Common myeloid progenitor, CD34-positive (primary cell): ENCODE measurements at regions not wholly inside any gene's neighbourhood (a gene's known extent, or its start where the extent isn't known, plus 50 kb on each side); places are given as distances from the start of the nearest gene placed in this dataset.

Experiments
- CTCF ChIA-PET: fragments of 350-600 bp; sonication (Branson Sonifier 250); formaldehyde crosslinking; loops from one replicate; lab custom pipeline; 2021; ENCODE audit warnings: antibody characterized with exemption; lab: Charles Lee
- POLR2A ChIA-PET: fragments of 350-600 bp; sonication (Branson Sonifier 250); formaldehyde crosslinking; loops from one replicate; lab custom pipeline; 2021; ENCODE audit warnings: antibody characterized with exemption; lab: Charles Lee
- DNase-seq, 3 donors: peaks; one replicate each; pipeline versions ENCODE4 v3.0.0 to v3.0.0-alpha.2; 2013
- H3K27ac ChIP-seq, 2 experiments: 1 replicate in 1 of 2; 2 replicates in 1 of 2; pipeline ENCODE4 v1.7.0; 2013; ENCODE audit warnings: inconsistent platforms in 2 of 2, low read length in 2 of 2, mild to moderate bottlenecking in 2 of 2, low read depth in 1 of 2, moderate library complexity in 1 of 2; ENCODE audit not compliant: severe bottlenecking in 2 of 2, insufficient read depth in 1 of 2, poor library complexity in 1 of 2
- H3K27me3 ChIP-seq, 5 experiments: replicated peaks in 2 of 5; 1 replicate in 3 of 5; 2 replicates in 2 of 5; pipeline versions ENCODE4 v1.6.1 to v1.7.0; 2013; ENCODE audit warnings: low read length in 4 of 5, mild to moderate bottlenecking in 2 of 5, moderate library complexity in 2 of 5, inconsistent platforms in 1 of 5; ENCODE audit not compliant: insufficient read depth in 5 of 5, control insufficient read depth in 4 of 5
- H3K36me3 ChIP-seq, 4 experiments: 1 replicate in 2 of 4; 2 replicates in 2 of 4; pipeline versions ENCODE4 v1.6.1 to v1.7.0; 2013; ENCODE audit warnings: low read length in 3 of 4, control low read depth in 1 of 4, mild to moderate bottlenecking in 1 of 4; ENCODE audit not compliant: control insufficient read depth in 4 of 4, insufficient read depth in 4 of 4
- H3K4me1 ChIP-seq, 4 experiments: 1 replicate in 3 of 4; 2 replicates in 1 of 4; pipeline versions ENCODE4 v1.6.1 to v1.7.1; 2013; ENCODE audit warnings: low read length in 3 of 4, mild to moderate bottlenecking in 3 of 4, control low read depth in 1 of 4, inconsistent platforms in 1 of 4, moderate library complexity in 1 of 4; ENCODE audit not compliant: control insufficient read depth in 4 of 4, insufficient read depth in 4 of 4; ENCODE audit errors: control extremely low read depth in 1 of 4
- H3K4me3 ChIP-seq, 7 experiments: 1 replicate in 4 of 7; 2 replicates in 3 of 7; pipeline versions ENCODE4 v1.5.1 to v1.7.0; 2013; ENCODE audit warnings: mild to moderate bottlenecking in 7 of 7, low read length in 6 of 7, moderate library complexity in 6 of 7, inconsistent platforms in 2 of 7, low read depth in 2 of 7, control low read depth in 1 of 7; ENCODE audit not compliant: insufficient read depth in 4 of 7, control insufficient read depth in 1 of 7; ENCODE audit errors: extremely low read depth in 1 of 7
- H3K9me3 ChIP-seq, 5 experiments: 1 replicate in 4 of 5; 2 replicates in 1 of 5; pipeline versions ENCODE4 v1.6.1 to v1.7.1; 2013; ENCODE audit warnings: low read length in 4 of 5, mild to moderate bottlenecking in 2 of 5, inconsistent platforms in 1 of 5, low read depth in 1 of 5, moderate library complexity in 1 of 5; ENCODE audit not compliant: control insufficient read depth in 4 of 5, insufficient read depth in 2 of 5; ENCODE audit errors: control extremely low read depth in 1 of 5
- WGBS: methylation state at CpG from one replicate; pipeline ENCODE4 v1.1.5; 2013; ENCODE audit not compliant: insufficient coverage; 5-methylcytosine and 5-hydroxymethylcytosine counted together

DNA sequence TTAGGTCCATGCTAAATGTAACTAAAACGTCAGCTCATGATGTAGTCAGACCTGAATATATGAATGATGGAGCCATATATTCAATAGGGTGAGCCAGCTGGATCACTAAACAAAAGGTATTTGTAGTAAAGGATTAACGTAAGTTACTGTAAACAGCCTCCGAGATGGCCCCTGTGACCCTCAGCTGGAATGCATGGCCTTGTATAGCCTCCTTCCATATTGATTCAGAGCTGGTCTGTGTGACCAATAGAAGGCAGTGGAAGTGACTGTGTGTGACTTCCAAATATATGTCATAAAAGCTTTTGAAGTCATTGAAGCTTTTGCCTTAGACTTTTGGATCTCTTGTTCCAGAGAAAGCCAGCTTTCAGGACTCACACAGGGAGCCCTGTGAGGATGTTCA is 154.4 kb upstream of the CHD1 start:
- ChIA-PET POLR2A (no interaction called here), CTCF (no interaction called here)
- Histone ChIP-seq H3K4me3 (no peak overlapping the region), H3K27ac (no peak overlapping the region), H3K9me3 (no peaks in the 10 kb centered on the region), H3K36me3 (no peaks in the 10 kb centered on the region), H3K4me1 (no peaks in the 10 kb centered on the region), H3K27me3 (no peaks in the 10 kb centered on the region)
- no peak for DNase-seq
- 97% methylated on average over 3 of the region's 3 CpGs for WGBS

DNA sequence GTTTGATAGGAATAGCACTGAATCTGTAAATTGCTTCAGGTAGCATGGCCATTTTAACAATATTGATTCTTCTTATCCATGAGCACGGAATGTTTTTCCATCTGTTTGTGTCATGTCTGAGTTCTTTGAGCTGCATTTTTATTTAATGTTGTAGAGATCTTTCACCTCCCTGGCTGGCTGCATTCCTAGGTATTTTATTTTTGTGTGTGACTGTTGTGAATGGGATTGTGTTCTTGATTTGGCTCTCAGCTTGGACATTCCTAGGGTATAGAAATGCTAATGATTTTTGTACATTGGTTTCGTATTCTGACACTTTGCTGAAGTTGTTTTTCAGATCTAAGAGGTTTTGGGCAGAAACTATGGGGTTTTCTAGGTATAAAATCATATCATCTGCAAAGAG is 152.9 kb upstream of the CHD1 start:
- no peak for DNase-seq
- H3K4me1 ChIP-seq, result no peaks in the 10 kb centered on the region
- POLR2A ChIA-PET, result no interaction called here
- no peak overlapping the region for H3K4me3 ChIP-seq
- CTCF ChIA-PET, result no interaction called here
- H3K27me3 ChIP-seq, result no peaks in the 10 kb centered on the region
- H3K9me3 ChIP-seq, result no peaks in the 10 kb centered on the region
- WGBS, result 100% methylated on average over 1 of the region's 2 CpGs
- H3K36me3 ChIP-seq, result no peaks in the 10 kb centered on the region
- H3K27ac ChIP-seq, result no peak overlapping the region

DNA sequence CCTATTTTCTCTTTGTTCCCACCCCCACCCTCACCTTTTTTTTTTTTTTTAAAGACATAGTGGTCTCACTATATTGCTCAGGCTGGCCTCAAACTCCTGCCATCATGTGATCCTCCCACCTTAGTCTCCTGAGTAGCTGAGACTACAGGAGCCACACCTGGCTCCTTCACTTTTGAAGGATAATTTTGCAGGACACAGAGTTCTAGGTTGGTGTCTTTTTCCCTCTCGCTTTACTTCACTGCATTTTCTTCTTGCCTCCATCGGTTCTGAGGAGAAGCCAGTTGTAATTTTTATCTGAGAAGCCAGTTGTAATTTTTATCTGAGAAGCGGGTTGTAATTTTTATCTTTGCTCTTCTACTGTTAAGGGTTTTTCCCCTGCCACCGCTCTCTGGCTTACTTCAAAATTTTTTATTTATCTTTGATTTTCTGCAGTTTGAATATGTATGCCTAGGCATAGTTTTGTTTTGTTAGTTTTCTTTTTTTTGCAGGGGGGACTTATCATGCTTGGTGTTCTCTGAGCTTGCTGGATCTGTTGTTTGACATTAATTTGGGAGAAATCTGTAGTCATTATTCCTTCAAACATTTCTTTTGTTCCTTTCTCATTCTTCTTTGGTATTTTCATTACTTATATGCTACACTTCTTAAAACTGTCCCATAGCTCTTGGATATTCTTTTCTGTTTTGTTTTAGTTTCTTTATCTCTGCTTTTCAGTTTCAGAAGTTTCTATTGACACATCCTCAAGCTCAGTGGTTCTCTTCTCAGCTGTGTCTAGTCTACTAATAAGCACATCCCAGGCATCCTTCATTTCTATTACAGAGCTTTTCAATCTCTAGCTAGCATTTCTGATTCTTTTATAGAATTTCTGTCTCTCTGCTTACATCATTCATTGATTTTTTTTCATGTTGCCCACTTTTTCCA is 148.2 kb upstream of the CHD1 start:
- H3K27me3 ChIP-seq, result no peaks in the 10 kb centered on the region
- peak in 2 of 3 donors; percentile 36 to 53 for DNase-seq
- no peaks in the 10 kb centered on the region for H3K36me3 ChIP-seq
- WGBS, result no CpG with 5 or more reads among the region's 4 CpGs
- H3K27ac ChIP-seq, result no peak overlapping the region
- H3K9me3 ChIP-seq, result no peaks in the 10 kb centered on the region
- POLR2A ChIA-PET, result no interaction called here
- CTCF ChIA-PET, result interaction anchor here (0.7 kb wide), 1 partner anchor 173 kb away, joined by 3 read pairs; no protein-coding TSS in a partner anchor
- H3K4me3 ChIP-seq, result no peak overlapping the region
- H3K4me1 ChIP-seq, result no peaks in the 10 kb centered on the region

DNA sequence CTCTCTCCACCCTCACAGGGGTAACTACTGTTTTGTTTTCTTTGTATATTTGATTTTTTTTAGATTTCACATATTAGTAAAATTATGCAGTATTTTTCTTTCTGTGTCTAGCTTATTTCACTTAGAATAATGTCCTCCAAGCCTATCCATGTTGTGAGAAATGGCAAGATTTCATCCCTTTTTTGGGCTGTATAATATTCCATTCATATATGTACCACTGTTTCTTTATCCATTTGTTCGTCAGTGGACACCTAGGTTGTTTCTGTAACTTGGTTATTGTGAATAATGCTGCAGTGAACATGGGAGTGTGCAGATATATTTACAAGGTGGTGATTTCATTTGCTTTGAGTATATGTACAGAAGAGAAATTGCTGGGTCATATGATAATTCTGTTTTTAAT is 144.0 kb upstream of the CHD1 start:
- ChIA-PET POLR2A (no interaction called here), CTCF (no interaction called here)
- no peaks in the 10 kb centered on the region for H3K9me3 ChIP-seq
- H3K36me3 ChIP-seq, result no peaks in the 10 kb centered on the region
- no CpG with 5 or more reads among the region's 1 CpG for WGBS
- DNase-seq, result no peak
- H3K4me1 ChIP-seq, result no peaks in the 10 kb centered on the region
- H3K27me3 ChIP-seq, result no peaks in the 10 kb centered on the region
- H3K4me3 ChIP-seq, result no peak overlapping the region
- H3K27ac ChIP-seq, result no peak overlapping the region

DNA sequence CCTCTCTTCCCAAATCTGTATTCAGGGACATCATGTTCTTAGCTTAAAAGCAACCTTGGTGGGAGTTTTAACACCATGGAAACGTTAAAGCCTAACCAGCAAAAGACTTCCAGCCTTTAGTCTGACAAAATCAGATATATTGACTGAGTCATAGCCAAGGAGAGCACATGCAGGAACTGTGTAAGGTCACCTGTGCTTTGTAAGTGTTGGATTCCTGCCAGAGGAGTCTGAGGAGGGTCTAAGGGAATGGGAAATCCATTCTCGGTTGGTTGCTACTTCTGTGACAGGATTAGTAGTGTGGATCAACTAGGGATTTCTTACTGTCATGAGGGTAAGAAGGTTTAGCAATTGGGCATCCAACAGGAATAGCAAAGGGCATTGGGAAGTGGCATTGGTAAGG is 142.0 kb upstream of the CHD1 start:
- Histone ChIP-seq H3K4me3 (no peak overlapping the region), H3K9me3 (no peaks in the 10 kb centered on the region), H3K27ac (no peak overlapping the region), H3K4me1 (no peaks in the 10 kb centered on the region), H3K36me3 (no peaks in the 10 kb centered on the region), H3K27me3 (no peaks in the 10 kb centered on the region)
- CTCF ChIA-PET, result interaction anchor here (1.4 kb wide), 1 partner anchor 9 kb away, joined by 6 read pairs; no protein-coding TSS in a partner anchor
- POLR2A ChIA-PET, result interaction anchor here (0.6 kb wide), 1 partner anchor 329 kb away, joined by 3 read pairs; no protein-coding TSS in a partner anchor
- WGBS, result 90% methylated on average over 2 of the region's 2 CpGs
- no peak for DNase-seq

DNA sequence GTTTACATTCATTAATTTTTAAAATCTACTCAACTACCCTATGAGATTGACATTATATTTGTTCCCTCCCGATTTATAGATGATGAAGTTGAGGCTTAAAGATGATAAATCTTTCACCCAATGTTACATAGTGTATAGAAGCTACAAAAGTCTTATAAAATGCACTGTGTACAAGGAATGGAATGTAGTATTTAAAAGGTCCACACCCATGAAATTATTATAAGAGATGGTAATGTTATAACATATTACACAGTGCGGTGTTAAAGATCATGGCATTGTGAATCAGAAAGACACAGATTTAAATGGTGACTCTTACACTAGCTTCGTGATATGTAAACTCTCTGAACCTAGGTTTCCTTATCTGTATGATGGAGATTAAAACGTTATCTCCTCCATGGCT is 141.6 kb upstream of the CHD1 start:
- Histone ChIP-seq H3K27ac (no peak overlapping the region), H3K4me3 (no peak overlapping the region), H3K9me3 (no peaks in the 10 kb centered on the region), H3K4me1 (no peaks in the 10 kb centered on the region), H3K36me3 (no peaks in the 10 kb centered on the region), H3K27me3 (no peaks in the 10 kb centered on the region)
- WGBS, result 92% methylated on average over 3 of the region's 4 CpGs
- CTCF ChIA-PET, result interaction anchor here (1.4 kb wide), 1 partner anchor 9 kb away, joined by 6 read pairs; no protein-coding TSS in a partner anchor
- DNase-seq, result no peak
- POLR2A ChIA-PET, result no interaction called here

DNA sequence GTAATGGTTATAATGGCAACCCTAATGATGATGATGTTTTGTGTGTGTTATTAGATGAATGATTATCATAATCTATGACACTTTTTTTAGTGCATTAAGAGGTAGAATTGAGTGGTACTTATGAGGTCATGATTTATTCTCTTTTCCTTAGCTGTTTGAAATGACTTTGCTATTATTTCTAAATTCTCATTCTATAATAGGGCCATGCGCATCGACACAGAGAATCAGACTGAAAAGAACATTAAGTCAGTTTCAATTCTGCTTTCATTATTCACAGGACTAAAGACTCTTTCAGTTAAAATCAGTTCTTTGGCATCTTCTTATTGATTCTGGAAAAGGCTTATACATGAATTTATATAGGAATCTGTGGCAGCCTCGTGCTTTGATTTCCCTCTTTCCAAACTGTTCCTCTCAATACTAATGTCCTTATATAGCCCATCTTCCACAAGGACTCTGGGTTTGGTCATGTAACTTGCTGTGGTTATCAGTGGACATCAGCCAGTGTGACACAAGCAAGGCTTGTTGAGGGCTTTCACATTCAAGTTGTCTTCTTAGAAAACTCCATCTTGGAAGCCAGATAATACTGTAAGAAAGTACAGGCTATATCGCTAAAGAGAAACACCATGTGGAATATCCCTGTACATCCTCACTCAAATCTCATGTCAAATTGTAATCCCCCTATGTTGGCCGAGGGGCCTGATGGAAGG is 140.3 kb upstream of the CHD1 start:
- Histone ChIP-seq H3K27me3 (no peaks in the 10 kb centered on the region), H3K27ac (no peak overlapping the region), H3K9me3 (no peaks in the 10 kb centered on the region), H3K4me3 (no peak overlapping the region), H3K36me3 (no peaks in the 10 kb centered on the region), H3K4me1 (no peaks in the 10 kb centered on the region)
- no peak for DNase-seq
- 100% methylated on average over 1 of the region's 5 CpGs for WGBS
- POLR2A ChIA-PET, result no interaction called here
- CTCF ChIA-PET, result no interaction called here
